Keratinocyte (primary cell): ENCODE measurements at regions not wholly inside any gene's neighbourhood (a gene's known extent, or its start where the extent isn't known, plus 50 kb on each side); places are given as distances from the start of the nearest gene placed in this dataset.

ENCODE experiments used
- EZH2 ChIP-seq: IDR thresholded peaks from one replicate; pipeline ENCODE4 v1.6.1; 2012; ENCODE audit warnings: inconsistent platforms, mild to moderate bottlenecking, low read length, moderate library complexity
- TF ChIP-seq, protein P1 (sequence below), 3 experiments: IDR thresholded peaks in 1 of 3; conservative IDR thresholded peaks in 1 of 3; optimal IDR thresholded peaks in 1 of 3; 2 replicates in 2 of 3; 3 replicates in 1 of 3; pipeline versions ENCODE3 to v1.5.1; 2011; ENCODE audit warnings: low read length in 3 of 3, mild to moderate bottlenecking in 3 of 3, moderate library complexity in 2 of 3, control low read depth in 1 of 3, inconsistent platforms in 1 of 3; ENCODE audit not compliant: insufficient read depth in 2 of 3; ENCODE audit errors: extremely low read depth in 1 of 3

DNA sequence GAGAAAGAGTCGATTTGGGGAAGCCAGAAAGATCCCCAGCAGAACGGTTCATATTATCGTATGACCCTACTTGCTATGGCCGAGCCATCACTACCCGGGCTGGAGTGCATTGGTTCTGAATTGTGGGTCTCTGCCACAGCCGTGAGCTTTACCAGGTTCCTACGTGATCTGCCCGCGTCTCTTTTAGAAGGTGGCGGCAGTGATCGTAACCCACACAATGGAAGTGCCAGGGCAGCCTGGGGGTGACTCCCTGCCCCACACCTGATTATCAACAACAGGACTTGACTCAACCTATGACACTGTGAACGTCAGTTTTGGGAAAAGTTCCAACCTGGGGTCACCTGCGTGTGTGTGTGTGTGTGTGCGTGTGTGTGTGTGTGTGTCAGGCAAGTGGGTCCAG lies 90.8 kb downstream of the SHOX start:
- TF ChIP-seq, protein P1, sequence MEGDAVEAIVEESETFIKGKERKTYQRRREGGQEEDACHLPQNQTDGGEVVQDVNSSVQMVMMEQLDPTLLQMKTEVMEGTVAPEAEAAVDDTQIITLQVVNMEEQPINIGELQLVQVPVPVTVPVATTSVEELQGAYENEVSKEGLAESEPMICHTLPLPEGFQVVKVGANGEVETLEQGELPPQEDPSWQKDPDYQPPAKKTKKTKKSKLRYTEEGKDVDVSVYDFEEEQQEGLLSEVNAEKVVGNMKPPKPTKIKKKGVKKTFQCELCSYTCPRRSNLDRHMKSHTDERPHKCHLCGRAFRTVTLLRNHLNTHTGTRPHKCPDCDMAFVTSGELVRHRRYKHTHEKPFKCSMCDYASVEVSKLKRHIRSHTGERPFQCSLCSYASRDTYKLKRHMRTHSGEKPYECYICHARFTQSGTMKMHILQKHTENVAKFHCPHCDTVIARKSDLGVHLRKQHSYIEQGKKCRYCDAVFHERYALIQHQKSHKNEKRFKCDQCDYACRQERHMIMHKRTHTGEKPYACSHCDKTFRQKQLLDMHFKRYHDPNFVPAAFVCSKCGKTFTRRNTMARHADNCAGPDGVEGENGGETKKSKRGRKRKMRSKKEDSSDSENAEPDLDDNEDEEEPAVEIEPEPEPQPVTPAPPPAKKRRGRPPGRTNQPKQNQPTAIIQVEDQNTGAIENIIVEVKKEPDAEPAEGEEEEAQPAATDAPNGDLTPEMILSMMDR (optimal IDR thresholded peaks at IDR 0.05 in 1 of 3, IDR thresholded peaks at IDR 0.05 in 1 of 3, conservative IDR thresholded peaks at IDR 0.05 in 1 of 3; ENCODE audit: extremely low read depth in 1 of 3, insufficient read depth in 2 of 3, low read length in 3 of 3) = no peak
- no peak for TF ChIP-seq EZH2
